Endothelial cell of umbilical vein (primary cell): ENCODE measurements at regions not wholly inside any gene's neighbourhood (a gene's known extent, or its start where the extent isn't known, plus 50 kb on each side); places are given as distances from the start of the nearest gene placed in this dataset.

ENCODE experiments used
- BruUV-seq: library from RNA; stranded (reverse); fragments of 400-500 nt; replicated peaks from 2 replicates; lab custom pipeline; 2021; lab: Mats Ljungman, UMichigan
- CTCF ChIA-PET: fragments of 300-600, 350-600 bp; sonication (Branson Sonifier 250); formaldehyde crosslinking; loops from one replicate; lab custom pipeline; 2021; ENCODE audit warnings: antibody characterized with exemption, inconsistent platforms; lab: Charles Lee
- POLR2A ChIA-PET: fragments of 300-600, 350-600 bp; sonication (Branson Sonifier 250); formaldehyde crosslinking; loops from one replicate; lab custom pipeline; 2021; ENCODE audit warnings: antibody characterized with exemption, inconsistent platforms; lab: Charles Lee
- DNase-seq: peaks from one replicate; pipeline ENCODE4 v3.0.0-alpha.2; 2011; ENCODE audit warnings: low read depth, low spot score
- FAIRE-seq: peaks from 2 replicates; lab custom pipeline; 2011; peaks lifted over from hg19 to GRCh38; lab: Jason Lieb, UNC
- H2AFZ ChIP-seq: 2 replicates; pipeline ENCODE4 v1.6.0; 2012; ENCODE audit warnings: low read depth, low read length, control low read depth, inconsistent platforms
- H3K27ac ChIP-seq: 2 replicates; pipeline ENCODE4 v1.5.1; 2011; ENCODE audit warnings: low read depth, mild to moderate bottlenecking, control low read depth, low read length, moderate library complexity; ENCODE audit not compliant: insufficient read depth
- H3K27me3 ChIP-seq, 2 experiments: 2 replicates each; pipeline versions ENCODE4 v1.6.0 to v1.6.1; 2011; ENCODE audit warnings: low read length in 2 of 2, mixed read lengths in 1 of 2; ENCODE audit not compliant: control insufficient read depth in 2 of 2, insufficient read depth in 2 of 2
- H3K36me3 ChIP-seq, 2 experiments: 2 replicates in 1 of 2; 3 replicates in 1 of 2; pipeline ENCODE4 v1.5.1; 2011; ENCODE audit warnings: low read length in 2 of 2, mild to moderate bottlenecking in 1 of 2, moderate library complexity in 1 of 2; ENCODE audit not compliant: control insufficient read depth in 2 of 2, insufficient read depth in 2 of 2; ENCODE audit errors: extremely low read depth in 1 of 2
- H3K4me1 ChIP-seq: 3 replicates; pipeline ENCODE4 v1.5.1; 2011; ENCODE audit warnings: mild to moderate bottlenecking, low read length; ENCODE audit not compliant: control insufficient read depth, insufficient read depth; ENCODE audit errors: extremely low read depth
- H3K4me2 ChIP-seq: 2 replicates; pipeline ENCODE4 v1.6.1; 2011; ENCODE audit warnings: low read length, control low read depth, mixed read lengths; ENCODE audit not compliant: insufficient read depth
- H3K4me3 ChIP-seq, 3 experiments: fragments of 200-600 bp in 1 of 3; sonication (generic), shearing (Covaris generic) in 1 of 3; replicated peaks in 1 of 3; 2 replicates each; pipeline ENCODE4 v1.5.1; 2011 to 2016; ENCODE audit warnings: control low read depth in 3 of 3, low read length in 3 of 3, mild to moderate bottlenecking in 2 of 3, inconsistent platforms in 1 of 3, low read depth in 1 of 3, moderate library complexity in 1 of 3; ENCODE audit not compliant: insufficient read depth in 1 of 3
- H3K79me2 ChIP-seq: 2 replicates; pipeline ENCODE4 v1.6.0; 2012; ENCODE audit warnings: low read length, inconsistent platforms; ENCODE audit not compliant: control insufficient read depth, insufficient read depth
- H3K9ac ChIP-seq: replicated peaks from 2 replicates; pipeline ENCODE3; 2011; ENCODE audit warnings: low read length, control low read depth; ENCODE audit not compliant: insufficient read depth; ENCODE audit errors: extremely low read depth
- H3K9me1 ChIP-seq: replicated peaks from 3 replicates; pipeline ENCODE4 v1.6.0; 2011; ENCODE audit warnings: mild to moderate bottlenecking, low read length; ENCODE audit not compliant: control insufficient read depth, insufficient read depth; ENCODE audit errors: extremely low read depth
- H3K9me3 ChIP-seq: replicated peaks from 2 replicates; pipeline ENCODE4 v1.5.1; 2012; ENCODE audit warnings: low read length, inconsistent platforms; ENCODE audit not compliant: control insufficient read depth, insufficient read depth
- H4K20me1 ChIP-seq: replicated peaks from 2 replicates; pipeline ENCODE3; 2011; ENCODE audit warnings: mild to moderate bottlenecking, low read length; ENCODE audit not compliant: control insufficient read depth, insufficient read depth; ENCODE audit errors: extremely low read depth
- EZH2 ChIP-seq: IDR thresholded peaks from 2 replicates; pipeline ENCODE4 v1.6.1; 2012; ENCODE audit warnings: borderline replicate concordance, low read depth, mild to moderate bottlenecking, moderate library complexity, low read length, inconsistent platforms; ENCODE audit not compliant: severe bottlenecking
- FOS ChIP-seq: IDR thresholded peaks from 2 replicates; pipeline ENCODE4 v1.6.1; 2011; ENCODE audit warnings: mild to moderate bottlenecking, low read length, moderate library complexity, borderline replicate concordance; ENCODE audit not compliant: insufficient read depth
- GATA2 ChIP-seq: IDR thresholded peaks from 2 replicates; pipeline ENCODE4 v1.7.0; 2011; ENCODE audit warnings: low read depth, mild to moderate bottlenecking, moderate library complexity, mixed read lengths, low read length; ENCODE audit not compliant: insufficient read length, insufficient read depth
- JUN ChIP-seq: IDR thresholded peaks from 2 replicates; pipeline ENCODE4 v1.6.1; 2011; ENCODE audit warnings: borderline replicate concordance, low read depth; ENCODE audit not compliant: insufficient read length, insufficient read depth
- MYC ChIP-seq: IDR thresholded peaks from one replicate; pipeline ENCODE4 v1.6.1; 2011; ENCODE audit warnings: mild to moderate bottlenecking, low read depth, low read length
- POLR2A ChIP-seq: IDR thresholded peaks from 2 replicates; pipeline ENCODE4 v1.6.1; 2012; ENCODE audit warnings: low read depth, mild to moderate bottlenecking, control low read depth, low read length
- POLR2AphosphoS5 ChIP-seq: IDR thresholded peaks from 2 replicates; pipeline ENCODE4 v1.6.1; 2012; ENCODE audit warnings: low read depth, mild to moderate bottlenecking, control low read depth, low read length, moderate library complexity; ENCODE audit not compliant: insufficient read depth
- dilution Hi-C: fragments of 300-500 bp; cut with MboI; formaldehyde crosslinking; loops from one replicate; pipeline ENCODE4 v1.15.0; 2019; ENCODE audit warnings: low sequenced_read_pairs; ENCODE audit not compliant: extremely low pct_ligation_motif_present
- intact Hi-C: fragments of 100-400 bp; cut with micrococcal nuclease; formaldehyde crosslinking; loops from one replicate; pipeline ENCODE4 v1.10.0; 2022
- TF ChIP-seq, protein P1 (sequence below): IDR thresholded peaks from 2 replicates; pipeline ENCODE4 v1.6.1; 2011; ENCODE audit not compliant: insufficient read depth, insufficient read length
- TF ChIP-seq, protein P2 (sequence below), 2 donors: IDR thresholded peaks; 1 replicate in 1 of 2; 2 replicates in 1 of 2; pipeline ENCODE4 v1.5.1; 2011; ENCODE audit warnings: low read length in 2 of 2, mild to moderate bottlenecking in 2 of 2, moderate library complexity in 2 of 2, control low read depth in 1 of 2, inconsistent platforms in 1 of 2, low read depth in 1 of 2; ENCODE audit not compliant: insufficient read depth in 1 of 2; ENCODE audit errors: extremely low read depth in 1 of 2

DNA sequence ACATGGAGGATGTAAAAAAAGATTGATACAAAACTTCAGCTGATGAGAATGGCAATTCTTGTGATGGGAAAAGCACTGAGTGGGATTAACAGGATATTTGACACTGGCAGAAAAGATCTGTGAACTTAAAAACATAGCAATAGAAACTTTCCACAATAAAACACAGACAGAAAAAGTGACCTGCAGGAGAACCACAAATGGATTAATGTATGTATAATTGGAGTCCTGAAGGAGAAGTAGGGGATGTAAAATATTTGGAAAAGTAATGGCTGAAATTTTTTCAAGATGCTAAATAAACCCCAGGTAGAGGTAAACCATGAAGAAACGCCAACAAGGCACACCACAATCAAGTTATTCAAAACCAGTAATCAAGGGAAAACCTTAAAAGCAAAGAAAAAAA, 130.8 kb upstream of the C14orf180 start:
- no peak overlapping the region for H3K4me2 ChIP-seq
- no peaks in the 10 kb centered on the region for H3K79me2 ChIP-seq
- H3K9me1 ChIP-seq, result no peaks in the 10 kb centered on the region
- dilution Hi-C loops, result no loop called here
- H4K20me1 ChIP-seq, result no peaks in the 10 kb centered on the region
- no peak overlapping the region for H3K4me3 ChIP-seq
- no peak overlapping the region for H3K9ac ChIP-seq
- no peak overlapping the region for H3K27ac ChIP-seq
- H3K4me1 ChIP-seq, result no peaks in the 10 kb centered on the region
- FAIRE-seq, result no peak
- DNase-seq, result no peak
- H3K27me3 ChIP-seq, result peaks cover 0 to 9% of the 10 kb centered on the region in 2 experiments
- TF ChIP-seq MYC (no peak), FOS (no peak), JUN (no peak), EZH2 (no peak), POLR2A (no peak), GATA2 (no peak), POLR2AphosphoS5 (no peak)
- TF ChIP-seq, protein P1, sequence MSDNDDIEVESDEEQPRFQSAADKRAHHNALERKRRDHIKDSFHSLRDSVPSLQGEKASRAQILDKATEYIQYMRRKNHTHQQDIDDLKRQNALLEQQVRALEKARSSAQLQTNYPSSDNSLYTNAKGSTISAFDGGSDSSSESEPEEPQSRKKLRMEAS, result no peak
- TF ChIP-seq, protein P2, sequence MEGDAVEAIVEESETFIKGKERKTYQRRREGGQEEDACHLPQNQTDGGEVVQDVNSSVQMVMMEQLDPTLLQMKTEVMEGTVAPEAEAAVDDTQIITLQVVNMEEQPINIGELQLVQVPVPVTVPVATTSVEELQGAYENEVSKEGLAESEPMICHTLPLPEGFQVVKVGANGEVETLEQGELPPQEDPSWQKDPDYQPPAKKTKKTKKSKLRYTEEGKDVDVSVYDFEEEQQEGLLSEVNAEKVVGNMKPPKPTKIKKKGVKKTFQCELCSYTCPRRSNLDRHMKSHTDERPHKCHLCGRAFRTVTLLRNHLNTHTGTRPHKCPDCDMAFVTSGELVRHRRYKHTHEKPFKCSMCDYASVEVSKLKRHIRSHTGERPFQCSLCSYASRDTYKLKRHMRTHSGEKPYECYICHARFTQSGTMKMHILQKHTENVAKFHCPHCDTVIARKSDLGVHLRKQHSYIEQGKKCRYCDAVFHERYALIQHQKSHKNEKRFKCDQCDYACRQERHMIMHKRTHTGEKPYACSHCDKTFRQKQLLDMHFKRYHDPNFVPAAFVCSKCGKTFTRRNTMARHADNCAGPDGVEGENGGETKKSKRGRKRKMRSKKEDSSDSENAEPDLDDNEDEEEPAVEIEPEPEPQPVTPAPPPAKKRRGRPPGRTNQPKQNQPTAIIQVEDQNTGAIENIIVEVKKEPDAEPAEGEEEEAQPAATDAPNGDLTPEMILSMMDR (IDR thresholded peaks at IDR 0.05; ENCODE audit: extremely low read depth in 1 of 2, insufficient read depth in 1 of 2, low read depth in 1 of 2, low read length in 2 of 2), result no peak
- ChIA-PET CTCF (interaction anchor here (1.0 to 1.8 kb wide), 2 partner anchors 12 to 116 kb away, joined by 3 to 5 read pairs; no protein-coding TSS in a partner anchor), POLR2A (no interaction called here)
- intact Hi-C loops, result no loop called here
- no peaks in the 10 kb centered on the region for H3K9me3 ChIP-seq
- H3K36me3 ChIP-seq, result no peaks in the 10 kb centered on the region
- no TSS peak for BruUV-seq
- no peak overlapping the region for H2AFZ ChIP-seq
